Left ventricle myocardium inferior (tissue), 1 donor: ENCODE measurements at regions not wholly inside any gene's neighbourhood (a gene's known extent, or its start where the extent isn't known, plus 50 kb on each side); places are given as distances from the start of the nearest gene placed in this dataset.

Source experiments
- DNase-seq: peaks from one replicate; pipeline ENCODE4 v3.0.0-alpha.2; 2020
- H3K27ac ChIP-seq: fragments of 200-600 bp; replicated peaks from 2 replicates; pipeline ENCODE4 v1.8.0; 2021
- H3K27me3 ChIP-seq: fragments of 200-600 bp; 2 replicates; pipeline ENCODE4 v1.8.0; 2021; ENCODE audit warnings: low read depth
- H3K36me3 ChIP-seq: fragments of 200-600 bp; 2 replicates; pipeline ENCODE4 v1.8.0; 2021
- H3K4me1 ChIP-seq: fragments of 200-600 bp; 2 replicates; pipeline ENCODE4 v1.8.0; 2021
- H3K4me3 ChIP-seq: fragments of 200-600 bp; 2 replicates; pipeline ENCODE4 v1.8.0; 2021; ENCODE audit warnings: mild to moderate bottlenecking, moderate library complexity
- H3K9me3 ChIP-seq: fragments of 200-600 bp; replicated peaks from 2 replicates; pipeline ENCODE4 v1.8.0; 2021
- CTCF ChIP-seq: fragments of 200-600 bp; IDR thresholded peaks from 2 replicates; pipeline ENCODE4 v1.8.0; 2021; ENCODE audit warnings: antibody characterized with exemption, mild to moderate bottlenecking, borderline replicate concordance
- intact Hi-C: fragments of 100-400 bp; cut with micrococcal nuclease; formaldehyde crosslinking; loops from one replicate; pipeline ENCODE4 v1.11.0; 2022
- donor health status: DM: no; HTN: yes; CAD: no; lungs with severe emphysema.

- DNase-seq = no peak
- intact Hi-C loops = no loop called here
Measured at GRCh38 chr9:108803428-108804065, 52.2 kb downstream of the ACTL7B start.

GRCh38 chr9:108802967-108803366 lies 52.8 kb downstream of the ACTL7B start:
- H3K36me3 ChIP-seq = no peaks in the 10 kb centered on the region
- H3K4me3 ChIP-seq = no peak overlapping the region
- no peak for TF ChIP-seq CTCF
- no peak overlapping the region for H3K27ac ChIP-seq
- H3K27me3 ChIP-seq = no peaks in the 10 kb centered on the region
- intact Hi-C loops = no loop called here
- peaks cover 15% of the 10 kb centered on the region for H3K4me1 ChIP-seq
- no peak for DNase-seq
- H3K9me3 ChIP-seq = no peaks in the 10 kb centered on the region

More at GRCh38 chr9:108803428-108804065, 52.2 kb downstream of the ACTL7B start:
- Histone ChIP-seq H3K4me1 (peaks cover 15% of the 10 kb centered on the region), H3K4me3 (no peak overlapping the region), H3K36me3 (no peaks in the 10 kb centered on the region), H3K9me3 (no peaks in the 10 kb centered on the region), H3K27ac (no peak overlapping the region), H3K27me3 (no peaks in the 10 kb centered on the region)
- no peak for TF ChIP-seq CTCF

GRCh38 chr9:108801949-108802348 lies 53.8 kb downstream of the ACTL7B start:
- no peak for DNase-seq
- Histone ChIP-seq H3K4me3 (no peak overlapping the region), H3K27me3 (no peaks in the 10 kb centered on the region), H3K36me3 (no peaks in the 10 kb centered on the region), H3K9me3 (no peaks in the 10 kb centered on the region), H3K27ac (no peak overlapping the region), H3K4me1 (peaks cover 15% of the 10 kb centered on the region)
- TF ChIP-seq CTCF = no peak
- intact Hi-C loops = no loop called here

- Histone ChIP-seq H3K27ac (peak overlapping the region; percentile 80), H3K9me3 (no peaks in the 10 kb centered on the region), H3K27me3 (no peaks in the 10 kb centered on the region), H3K4me1 (peaks cover 15% of the 10 kb centered on the region), H3K4me3 (no peak overlapping the region), H3K36me3 (no peaks in the 10 kb centered on the region)
- no peak for TF ChIP-seq CTCF
- peak; percentile 68 for DNase-seq
- intact Hi-C loops = no loop called here
Measured at GRCh38 chr9:108800632-108801099, 55.1 kb downstream of the ACTL7B start.

GRCh38 chr9:108793573-108793972 lies 62.2 kb downstream of the ACTL7B start:
- DNase-seq = no peak
- intact Hi-C loops = no loop called here
- peaks cover 34% of the 10 kb centered on the region for H3K9me3 ChIP-seq
- H3K27me3 ChIP-seq = no peaks in the 10 kb centered on the region
- H3K4me3 ChIP-seq = no peak overlapping the region
- no peaks in the 10 kb centered on the region for H3K36me3 ChIP-seq
- no peak overlapping the region for H3K27ac ChIP-seq
- TF ChIP-seq CTCF = no peak
- no peaks in the 10 kb centered on the region for H3K4me1 ChIP-seq
